Activated CD8-positive, alpha-beta memory T cell treated with anti-CD3 and anti-CD28 coated beads for 36 hours (primary cell): ENCODE measurements at regions not wholly inside any gene's neighbourhood (a gene's known extent, or its start where the extent isn't known, plus 50 kb on each side); places are given as distances from the start of the nearest gene placed in this dataset.

Experiments
- CTCF ChIA-PET: fragments of 350-600 bp; sonication (Branson Sonifier 250); formaldehyde crosslinking; loops from one replicate; lab custom pipeline; 2021; ENCODE audit warnings: antibody characterized with exemption; lab: Charles Lee
- POLR2A ChIA-PET: fragments of 350-600 bp; sonication (Branson Sonifier 250); formaldehyde crosslinking; loops from one replicate; lab custom pipeline; 2021; ENCODE audit warnings: antibody characterized with exemption; lab: Charles Lee

- ChIA-PET CTCF (no interaction called here), POLR2A (no interaction called here)
Measured at GRCh38 chr3:24812116-24812515, 317.5 kb upstream of the THRB start.

- CTCF ChIA-PET = no interaction called here
- POLR2A ChIA-PET = no interaction called here
Measured at GRCh38 chr3:24818055-24818454, 323.4 kb upstream of the THRB start.

GRCh38 chr3:24828011-24828410, 333.4 kb upstream of the THRB start:
- CTCF ChIA-PET = no interaction called here

GRCh38 chr3:24828551-24828950, 333.9 kb upstream of the THRB start:
- ChIA-PET POLR2A (interaction anchor here (0.5 kb wide), 1 partner anchor 469 kb away, joined by 4 read pairs; no protein-coding TSS in a partner anchor), CTCF (no interaction called here)

More at GRCh38 chr3:24828011-24828410, 333.4 kb upstream of the THRB start:
- POLR2A ChIA-PET = no interaction called here

GRCh38 chr3:24829011-24829581, 334.4 kb upstream of the THRB start:
- ChIA-PET CTCF (no interaction called here), POLR2A (interaction anchor here (0.5 kb wide), 1 partner anchor 469 kb away, joined by 4 read pairs; no protein-coding TSS in a partner anchor)

GRCh38 chr3:24829629-24830229, 335.1 kb upstream of the THRB start:
- ChIA-PET POLR2A (no interaction called here), CTCF (no interaction called here)

GRCh38 chr3:24830230-24831152, 335.8 kb upstream of the THRB start:
- CTCF ChIA-PET = no interaction called here
- POLR2A ChIA-PET = no interaction called here

GRCh38 chr3:24831221-24831620, 336.6 kb upstream of the THRB start:
- CTCF ChIA-PET = no interaction called here
- POLR2A ChIA-PET = no interaction called here

- ChIA-PET CTCF (no interaction called here), POLR2A (no interaction called here)
Measured at GRCh38 chr3:24832891-24833290, 338.2 kb upstream of the THRB start.

GRCh38 chr3:24834442-24834841, 339.8 kb upstream of the THRB start:
- POLR2A ChIA-PET = no interaction called here
- CTCF ChIA-PET = no interaction called here

GRCh38 chr3:24835510-24835909, 340.9 kb upstream of the THRB start:
- ChIA-PET CTCF (no interaction called here), POLR2A (no interaction called here)

GRCh38 chr3:24837601-24838000, 343.0 kb upstream of the THRB start:
- ChIA-PET CTCF (no interaction called here), POLR2A (no interaction called here)

GRCh38 chr3:24838533-24838932, 343.9 kb upstream of the THRB start:
- CTCF ChIA-PET = no interaction called here
- POLR2A ChIA-PET = interaction anchor here (0.7 kb wide), 1 partner anchor 8 kb away, joined by 4 read pairs; no protein-coding TSS in a partner anchor

GRCh38 chr3:24843955-24844354, 349.3 kb upstream of the THRB start:
- ChIA-PET CTCF (no interaction called here), POLR2A (no interaction called here)

- POLR2A ChIA-PET = no interaction called here
Measured at GRCh38 chr3:24845524-24846155, 351.0 kb upstream of the THRB start.

GRCh38 chr3:24846286-24846860, 351.7 kb upstream of the THRB start:
- ChIA-PET POLR2A (interaction anchor here (0.5 kb wide), 1 partner anchor 8 kb away, joined by 4 read pairs; no protein-coding TSS in a partner anchor), CTCF (no interaction called here)

More at GRCh38 chr3:24845524-24846155, 351.0 kb upstream of the THRB start:
- CTCF ChIA-PET = no interaction called here

- CTCF ChIA-PET = no interaction called here
Measured at GRCh38 chr3:24850245-24850644, 355.6 kb upstream of the THRB start.

GRCh38 chr3:24853685-24854490, 359.2 kb upstream of the THRB start:
- POLR2A ChIA-PET = no interaction called here

More at GRCh38 chr3:24850245-24850644, 355.6 kb upstream of the THRB start:
- POLR2A ChIA-PET = no interaction called here

GRCh38 chr3:24854748-24855147, 360.1 kb upstream of the THRB start:
- CTCF ChIA-PET = no interaction called here
- POLR2A ChIA-PET = no interaction called here

More at GRCh38 chr3:24853685-24854490, 359.2 kb upstream of the THRB start:
- CTCF ChIA-PET = no interaction called here
